Hepatocyte (in vitro differentiated cells): ENCODE measurements at regions not wholly inside any gene's neighbourhood (a gene's known extent, or its start where the extent isn't known, plus 50 kb on each side); places are given as distances from the start of the nearest gene placed in this dataset.

ENCODE experiments used
- DNase-seq: peaks from one replicate; pipeline ENCODE4 v3.0.0-alpha.2; 2016; ENCODE audit warnings: low spot score
- H2AFZ ChIP-seq: fragments of 200-600 bp; sonication (generic); 2 replicates; pipeline ENCODE4 v1.6.0; 2016; ENCODE audit warnings: antibody characterized with exemption, mild to moderate bottlenecking
- H3K27ac ChIP-seq: fragments of 200-600 bp; sonication (generic); 2 replicates; pipeline ENCODE4 v1.5.1; 2016; ENCODE audit warnings: mild to moderate bottlenecking
- H3K27me3 ChIP-seq: fragments of 200-600 bp; sonication (generic); 2 replicates; pipeline ENCODE4 v1.6.1; 2016
- H3K36me3 ChIP-seq: fragments of 200-600 bp; sonication (generic); replicated peaks from 2 replicates; pipeline ENCODE4 v1.5.1; 2016; ENCODE audit warnings: low read depth; ENCODE audit not compliant: insufficient read depth
- H3K4me1 ChIP-seq: fragments of 200-600 bp; sonication (generic); 2 replicates; pipeline ENCODE4 v1.5.1; 2016; ENCODE audit warnings: mild to moderate bottlenecking, moderate library complexity; ENCODE audit not compliant: insufficient read depth
- H3K4me2 ChIP-seq: fragments of 200-600 bp; sonication (generic); 2 replicates; pipeline ENCODE4 v1.6.0; 2016
- H3K4me3 ChIP-seq: fragments of 200-600 bp; sonication (generic); 2 replicates; pipeline ENCODE4 v1.5.1; 2016; ENCODE audit warnings: mild to moderate bottlenecking
- H3K79me2 ChIP-seq: fragments of 200-600 bp; sonication (generic); 2 replicates; pipeline ENCODE4 v1.6.0; 2017; ENCODE audit warnings: mild to moderate bottlenecking
- H3K9me2 ChIP-seq: fragments of 200-600 bp; sonication (generic); replicated peaks from 2 replicates; pipeline ENCODE4 v1.6.0; 2017; ENCODE audit warnings: mild to moderate bottlenecking; ENCODE audit not compliant: insufficient read depth
- H3K9me3 ChIP-seq: fragments of 200-600 bp; sonication (generic); 2 replicates; pipeline ENCODE4 v1.5.1; 2016; ENCODE audit warnings: low read depth, mild to moderate bottlenecking
- H4K20me1 ChIP-seq: fragments of 200-600 bp; sonication (generic); 2 replicates; pipeline ENCODE4 v1.6.0; 2016; ENCODE audit warnings: mild to moderate bottlenecking; ENCODE audit not compliant: insufficient read depth, poor library complexity, severe bottlenecking
- CTCF ChIP-seq: fragments of 200-600 bp; sonication (generic); IDR thresholded peaks from 2 replicates; pipeline ENCODE4 v1.5.1; 2016; ENCODE audit warnings: antibody characterized with exemption, mild to moderate bottlenecking; ENCODE audit not compliant: poor library complexity
- EZH2 ChIP-seq: fragments of 200-600 bp; sonication (generic); IDR thresholded peaks from 2 replicates; pipeline ENCODE4 v1.6.1; 2016; ENCODE audit warnings: antibody characterized with exemption, mild to moderate bottlenecking, borderline replicate concordance
- EZH2phosphoT487 ChIP-seq: fragments of 200-600 bp; sonication (generic); IDR thresholded peaks from one replicate; pipeline ENCODE4 v1.6.1; 2018; ENCODE audit warnings: antibody characterized with exemption, mild to moderate bottlenecking, low read depth, moderate library complexity; ENCODE audit not compliant: unreplicated experiment, severe bottlenecking
- WGBS: methylation state at CpG from one replicate; pipeline ENCODE4 v1.1.6; 2016; ENCODE audit warnings: low lambda C conversion rate; ENCODE audit errors: missing lambda C conversion rate; 5-methylcytosine and 5-hydroxymethylcytosine counted together

GRCh38 chr4:127203562-127204200, 429.1 kb upstream of the INTU start:
- DNase-seq: no peak
- H3K36me3 ChIP-seq: no peaks in the 10 kb centered on the region
- no peak overlapping the region for H3K27ac ChIP-seq
- 85% methylated on average over 3 of the region's 3 CpGs for WGBS
- H3K9me3 ChIP-seq: peaks cover 3% of the 10 kb centered on the region
- H3K79me2 ChIP-seq: no peaks in the 10 kb centered on the region
- TF ChIP-seq EZH2phosphoT487 (no peak), EZH2 (no peak), CTCF (no peak)
- H3K9me2 ChIP-seq: no peaks in the 10 kb centered on the region
- H3K4me1 ChIP-seq: no peaks in the 10 kb centered on the region
- no peak overlapping the region for H3K4me2 ChIP-seq
- H2AFZ ChIP-seq: no peak overlapping the region
- no peak overlapping the region for H3K4me3 ChIP-seq
- no peaks in the 10 kb centered on the region for H3K27me3 ChIP-seq
- H4K20me1 ChIP-seq: no peaks in the 10 kb centered on the region

- no peak for DNase-seq
- Histone ChIP-seq H3K9me3 (no peaks in the 10 kb centered on the region), H3K27ac (no peak overlapping the region), H2AFZ (no peak overlapping the region), H3K79me2 (no peaks in the 10 kb centered on the region), H4K20me1 (no peaks in the 10 kb centered on the region), H3K4me3 (no peak overlapping the region), H3K9me2 (no peaks in the 10 kb centered on the region), H3K4me2 (no peak overlapping the region), H3K4me1 (no peaks in the 10 kb centered on the region), H3K27me3 (no peaks in the 10 kb centered on the region), H3K36me3 (no peaks in the 10 kb centered on the region)
- WGBS: 64% methylated on average over 3 of the region's 3 CpGs
- TF ChIP-seq CTCF: no peak
- TF ChIP-seq EZH2phosphoT487: no peak
- TF ChIP-seq EZH2: no peak
Observed at GRCh38 chr4:127204322-127204721, 428.4 kb upstream of the INTU start.

GRCh38 chr4:127209580-127210095, 423.1 kb upstream of the INTU start:
- Histone ChIP-seq H3K9me3 (no peaks in the 10 kb centered on the region), H3K27me3 (no peaks in the 10 kb centered on the region), H3K79me2 (no peaks in the 10 kb centered on the region), H2AFZ (no peak overlapping the region), H3K4me3 (no peak overlapping the region), H3K4me1 (peaks cover 12% of the 10 kb centered on the region), H3K27ac (no peak overlapping the region), H3K36me3 (no peaks in the 10 kb centered on the region), H4K20me1 (no peaks in the 10 kb centered on the region), H3K4me2 (no peak overlapping the region), H3K9me2 (no peaks in the 10 kb centered on the region)
- no peak for TF ChIP-seq EZH2phosphoT487
- no peak for TF ChIP-seq CTCF
- TF ChIP-seq EZH2: no peak
- WGBS: 93% methylated on average over 1 of the region's 1 CpG
- no peak for DNase-seq
